Osteocyte (in vitro differentiated cells): ENCODE measurements at regions not wholly inside any gene's neighbourhood (a gene's known extent, or its start where the extent isn't known, plus 50 kb on each side); places are given as distances from the start of the nearest gene placed in this dataset.

Source experiments
- DNase-seq: peaks from one replicate; pipeline ENCODE4 v3.0.0; 2021; ENCODE audit warnings: mixed read lengths; ENCODE audit not compliant: unreplicated experiment; ENCODE audit errors: extremely low spot score
- H3K27ac Mint-ChIP-seq: one replicate; pipeline ENCODE4 v1.8.0; 2021; ENCODE audit warnings: mild to moderate bottlenecking, mixed read lengths; ENCODE audit not compliant: unreplicated experiment
- H3K27me3 Mint-ChIP-seq: one replicate; pipeline ENCODE4 v1.8.0; 2021; ENCODE audit warnings: mixed read lengths; ENCODE audit not compliant: unreplicated experiment
- H3K36me3 Mint-ChIP-seq: one replicate; pipeline ENCODE4 v1.8.0; 2021; ENCODE audit warnings: mixed read lengths; ENCODE audit not compliant: unreplicated experiment
- H3K4me1 Mint-ChIP-seq: one replicate; pipeline ENCODE4 v1.8.0; 2021; ENCODE audit warnings: mixed read lengths; ENCODE audit not compliant: unreplicated experiment
- H3K4me3 Mint-ChIP-seq: one replicate; pipeline ENCODE4 v1.8.0; 2021; ENCODE audit warnings: mild to moderate bottlenecking, moderate library complexity, mixed read lengths; ENCODE audit not compliant: unreplicated experiment
- H3K9me3 Mint-ChIP-seq: one replicate; pipeline ENCODE4 v1.8.0; 2021; ENCODE audit warnings: mixed read lengths; ENCODE audit not compliant: unreplicated experiment
- TF ChIP-seq, protein P1 (sequence below): fragments of 200-600 bp; sonication (generic); IDR thresholded peaks from 2 replicates; pipeline ENCODE4 v1.5.0; 2021; ENCODE audit warnings: antibody characterized with exemption, mild to moderate bottlenecking, moderate library complexity

DNA sequence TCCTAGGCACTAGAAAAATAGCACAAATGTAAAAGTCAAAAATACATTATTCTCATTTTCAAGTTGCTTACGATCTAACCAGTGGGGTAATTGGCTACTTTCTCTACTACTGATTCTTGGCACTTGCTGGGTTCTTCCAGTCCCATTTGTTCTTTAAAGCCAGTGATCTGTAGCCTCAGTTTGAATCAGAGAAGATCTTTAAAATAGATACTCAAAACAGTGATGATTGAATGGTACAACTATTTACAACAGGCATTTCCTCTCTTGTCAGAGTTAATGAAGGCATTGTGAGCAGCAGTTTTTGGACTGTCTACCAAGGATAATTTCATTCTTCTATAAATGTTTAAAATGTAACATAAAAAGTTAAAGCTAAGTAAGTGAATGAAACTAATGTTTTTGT lies 128.3 kb upstream of the FSIP2 start:
- no peak for DNase-seq
- Mint-ChIP-seq H3K4me3 (no peak overlapping the region), H3K27me3 (no peaks in the 10 kb centered on the region), H3K9me3 (peaks cover 11% of the 10 kb centered on the region), H3K27ac (no peak overlapping the region), H3K4me1 (no peaks in the 10 kb centered on the region), H3K36me3 (no peaks in the 10 kb centered on the region)
- TF ChIP-seq, protein P1, sequence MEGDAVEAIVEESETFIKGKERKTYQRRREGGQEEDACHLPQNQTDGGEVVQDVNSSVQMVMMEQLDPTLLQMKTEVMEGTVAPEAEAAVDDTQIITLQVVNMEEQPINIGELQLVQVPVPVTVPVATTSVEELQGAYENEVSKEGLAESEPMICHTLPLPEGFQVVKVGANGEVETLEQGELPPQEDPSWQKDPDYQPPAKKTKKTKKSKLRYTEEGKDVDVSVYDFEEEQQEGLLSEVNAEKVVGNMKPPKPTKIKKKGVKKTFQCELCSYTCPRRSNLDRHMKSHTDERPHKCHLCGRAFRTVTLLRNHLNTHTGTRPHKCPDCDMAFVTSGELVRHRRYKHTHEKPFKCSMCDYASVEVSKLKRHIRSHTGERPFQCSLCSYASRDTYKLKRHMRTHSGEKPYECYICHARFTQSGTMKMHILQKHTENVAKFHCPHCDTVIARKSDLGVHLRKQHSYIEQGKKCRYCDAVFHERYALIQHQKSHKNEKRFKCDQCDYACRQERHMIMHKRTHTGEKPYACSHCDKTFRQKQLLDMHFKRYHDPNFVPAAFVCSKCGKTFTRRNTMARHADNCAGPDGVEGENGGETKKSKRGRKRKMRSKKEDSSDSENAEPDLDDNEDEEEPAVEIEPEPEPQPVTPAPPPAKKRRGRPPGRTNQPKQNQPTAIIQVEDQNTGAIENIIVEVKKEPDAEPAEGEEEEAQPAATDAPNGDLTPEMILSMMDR, result no peak

DNA sequence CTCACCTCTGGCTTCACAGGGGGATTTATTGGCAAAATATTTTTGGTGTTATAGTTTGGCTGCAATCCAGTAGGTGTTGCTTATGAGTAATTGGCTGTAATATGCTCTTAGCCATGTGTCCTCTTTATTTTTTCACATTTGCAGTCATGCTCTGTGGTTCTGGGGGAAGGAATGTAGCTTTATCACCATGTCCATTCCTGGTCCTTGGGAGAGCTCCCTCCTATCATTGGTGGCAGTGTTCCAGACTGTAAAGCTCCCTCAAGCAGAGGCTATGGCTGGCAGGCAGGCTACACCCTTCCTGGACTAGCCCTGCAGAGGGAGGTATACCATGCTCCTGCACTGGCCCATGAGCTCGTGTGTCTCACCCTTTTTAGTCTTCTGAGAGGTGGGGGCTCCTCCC lies 120.0 kb upstream of the FSIP2 start:
- peaks cover 11% of the 10 kb centered on the region for H3K9me3 Mint-ChIP-seq
- H3K27ac Mint-ChIP-seq, result no peak overlapping the region
- no peak overlapping the region for H3K4me3 Mint-ChIP-seq
- TF ChIP-seq, protein P1, result no peak
- H3K27me3 Mint-ChIP-seq, result no peaks in the 10 kb centered on the region
- no peak for DNase-seq
- H3K36me3 Mint-ChIP-seq, result no peaks in the 10 kb centered on the region
- H3K4me1 Mint-ChIP-seq, result no peaks in the 10 kb centered on the region

DNA sequence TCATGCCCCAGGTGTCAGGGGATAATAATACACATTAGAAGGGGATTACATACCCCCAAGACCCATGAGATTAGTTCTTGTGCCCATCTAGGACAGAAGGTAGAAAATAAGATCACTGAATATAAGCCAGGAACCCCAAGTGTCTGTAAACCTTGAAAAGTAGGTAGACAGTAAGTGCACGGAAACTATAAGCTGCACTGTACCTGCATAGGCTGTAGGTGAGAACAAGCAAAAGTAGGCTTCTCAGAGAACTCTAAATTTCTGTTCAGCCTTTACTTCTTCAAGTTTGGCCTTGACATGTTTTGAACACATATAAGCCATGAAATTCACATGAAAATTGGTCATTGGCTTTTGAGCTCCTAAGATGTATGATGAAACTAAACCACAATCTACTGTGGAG lies 113.0 kb upstream of the FSIP2 start:
- H3K27me3 Mint-ChIP-seq, result peaks cover 3% of the 10 kb centered on the region

DNA sequence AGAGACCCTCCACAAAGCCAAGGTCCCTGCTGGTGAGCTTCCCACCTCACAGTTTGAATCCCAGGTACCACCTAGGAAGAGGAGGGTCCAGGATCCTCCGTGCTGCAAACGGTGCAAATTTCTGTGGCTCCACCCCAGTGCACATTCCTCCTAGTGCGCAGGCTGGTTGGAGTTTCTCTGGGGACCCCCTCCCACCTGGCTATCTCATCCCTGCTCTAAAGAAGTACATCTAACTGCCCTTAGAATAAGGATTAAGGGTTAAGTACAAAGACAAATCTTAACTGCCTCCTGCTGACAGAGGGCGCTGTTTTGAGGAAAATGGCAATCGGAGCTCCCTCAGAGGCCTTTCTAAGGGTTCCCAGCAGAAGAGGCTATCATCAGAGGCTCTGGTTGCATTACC lies 109.6 kb upstream of the FSIP2 start:
- Mint-ChIP-seq H3K36me3 (no peaks in the 10 kb centered on the region), H3K4me3 (no peak overlapping the region), H3K9me3 (no peaks in the 10 kb centered on the region), H3K4me1 (no peaks in the 10 kb centered on the region), H3K27me3 (peaks cover 3% of the 10 kb centered on the region), H3K27ac (no peak overlapping the region)
- TF ChIP-seq, protein P1, result peak; percentile 17
- DNase-seq, result no peak

More for the DNA sequence above, 113.0 kb upstream of the FSIP2 start:
- no peak overlapping the region for H3K4me3 Mint-ChIP-seq
- H3K27ac Mint-ChIP-seq, result no peak overlapping the region
- TF ChIP-seq, protein P1, result no peak
- H3K9me3 Mint-ChIP-seq, result no peaks in the 10 kb centered on the region
- H3K36me3 Mint-ChIP-seq, result no peaks in the 10 kb centered on the region
- H3K4me1 Mint-ChIP-seq, result no peaks in the 10 kb centered on the region
- no peak for DNase-seq

DNA sequence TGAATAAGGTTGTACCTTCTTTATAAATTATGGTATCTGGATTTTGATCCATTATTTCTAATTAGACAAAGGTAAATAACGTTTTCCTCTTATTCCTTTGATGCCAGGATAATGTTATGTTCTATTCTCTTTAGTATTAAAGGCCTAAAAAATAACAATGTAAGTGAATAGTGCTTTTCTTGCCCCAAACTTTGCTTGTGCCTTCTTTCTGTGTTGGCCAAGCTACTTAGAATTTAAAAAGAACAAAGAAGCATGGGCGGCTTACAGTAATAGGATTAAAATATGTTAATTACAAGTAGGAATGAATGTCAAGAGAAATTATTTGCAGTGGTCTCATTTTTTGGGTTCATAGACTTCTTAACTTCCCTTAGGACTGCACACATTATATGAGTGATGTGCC lies 105.0 kb upstream of the FSIP2 start:
- Mint-ChIP-seq H3K27me3 (no peaks in the 10 kb centered on the region), H3K4me1 (peaks cover 1% of the 10 kb centered on the region), H3K36me3 (no peaks in the 10 kb centered on the region), H3K4me3 (no peak overlapping the region), H3K9me3 (no peaks in the 10 kb centered on the region), H3K27ac (no peak overlapping the region)
- no peak for DNase-seq
- TF ChIP-seq, protein P1, result no peak
